ENCODE measurements at regions not wholly inside any gene's neighbourhood (a gene's known extent, or its start where the extent isn't known, plus 50 kb on each side); places are given as distances from the start of the nearest gene placed in this dataset.
"Not testable (repeated sequence)": the region's sequence is repeated elsewhere in the genome, so short reads cannot be mapped to it uniquely, and the experiment has no call there.

DNA sequence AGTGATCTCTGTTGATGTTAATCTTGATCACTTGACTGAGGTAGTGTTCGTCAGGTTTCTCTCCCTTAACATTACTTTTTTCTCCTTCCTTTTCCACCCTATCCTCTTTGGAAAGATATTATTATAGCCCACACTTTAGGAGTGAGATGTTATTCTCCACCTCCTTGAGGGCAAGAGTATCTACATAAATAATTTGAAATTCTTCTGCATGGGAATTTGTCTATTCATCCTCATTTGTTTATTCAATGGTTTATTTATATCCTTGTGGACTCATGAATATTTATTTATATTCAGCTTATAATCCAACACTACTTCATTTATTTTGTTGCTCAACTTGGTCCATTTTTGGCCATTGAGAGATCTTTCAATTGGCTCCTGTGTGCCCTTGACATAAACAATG, 750.4 kb downstream of the EPHA4 start:
- no peak overlapping the region for H3K27ac ChIP-seq
- H3K27me3 ChIP-seq: no peaks in the 10 kb centered on the region
- no peak for DNase-seq
- no peaks in the 10 kb centered on the region for H3K4me1 ChIP-seq (replicated peaks in 1 of 2)
- intact Hi-C loops (cut with DNase I): no loop called here
- TF ChIP-seq, protein P1, sequence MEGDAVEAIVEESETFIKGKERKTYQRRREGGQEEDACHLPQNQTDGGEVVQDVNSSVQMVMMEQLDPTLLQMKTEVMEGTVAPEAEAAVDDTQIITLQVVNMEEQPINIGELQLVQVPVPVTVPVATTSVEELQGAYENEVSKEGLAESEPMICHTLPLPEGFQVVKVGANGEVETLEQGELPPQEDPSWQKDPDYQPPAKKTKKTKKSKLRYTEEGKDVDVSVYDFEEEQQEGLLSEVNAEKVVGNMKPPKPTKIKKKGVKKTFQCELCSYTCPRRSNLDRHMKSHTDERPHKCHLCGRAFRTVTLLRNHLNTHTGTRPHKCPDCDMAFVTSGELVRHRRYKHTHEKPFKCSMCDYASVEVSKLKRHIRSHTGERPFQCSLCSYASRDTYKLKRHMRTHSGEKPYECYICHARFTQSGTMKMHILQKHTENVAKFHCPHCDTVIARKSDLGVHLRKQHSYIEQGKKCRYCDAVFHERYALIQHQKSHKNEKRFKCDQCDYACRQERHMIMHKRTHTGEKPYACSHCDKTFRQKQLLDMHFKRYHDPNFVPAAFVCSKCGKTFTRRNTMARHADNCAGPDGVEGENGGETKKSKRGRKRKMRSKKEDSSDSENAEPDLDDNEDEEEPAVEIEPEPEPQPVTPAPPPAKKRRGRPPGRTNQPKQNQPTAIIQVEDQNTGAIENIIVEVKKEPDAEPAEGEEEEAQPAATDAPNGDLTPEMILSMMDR (IDR thresholded peaks at IDR 0.05): no peak
- no peak for TF ChIP-seq POLR2A (IDR thresholded peaks at IDR 0.05)
- H3K9me3 ChIP-seq (replicated peaks in 1 of 3): no peaks in the 10 kb centered on the region
- no peak overlapping the region for H3K4me3 ChIP-seq
- WGBS, 4 donors: 82 to 91% (median 85%) methylated on average over 1 of the region's 1 CpG
- no peaks in the 10 kb centered on the region for H3K36me3 ChIP-seq (replicated peaks in 1 of 2)

DNA sequence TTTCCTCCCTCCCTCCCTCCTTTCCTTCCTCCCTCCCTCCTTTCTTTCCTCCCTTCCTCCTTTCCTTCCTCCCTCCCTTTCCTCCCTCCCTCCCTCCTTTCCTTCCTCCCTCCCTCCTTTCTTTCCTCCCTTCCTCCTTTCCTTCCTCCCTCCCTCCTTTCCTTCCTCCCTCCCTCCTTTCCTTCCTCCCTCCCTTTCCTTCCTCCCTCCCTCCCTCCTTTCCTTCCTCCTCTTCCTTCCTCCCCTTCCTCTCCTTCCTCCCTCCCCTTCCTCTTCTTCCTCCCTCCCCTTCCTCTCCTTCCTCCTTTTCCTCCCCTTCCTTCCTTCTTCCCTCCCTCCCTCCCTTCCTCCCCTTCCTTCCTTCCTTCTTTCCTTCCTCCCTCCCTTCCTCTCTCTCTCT, 748.5 kb downstream of the EPHA4 start:
- H3K27me3 ChIP-seq; H3K27ac ChIP-seq; DNase-seq; H3K4me3 ChIP-seq; intact Hi-C loops (cut with DNase I); H3K4me1 ChIP-seq (replicated peaks in 1 of 2); H3K9me3 ChIP-seq (replicated peaks in 1 of 3); H3K36me3 ChIP-seq (replicated peaks in 1 of 2): not testable (repeated sequence)

DNA sequence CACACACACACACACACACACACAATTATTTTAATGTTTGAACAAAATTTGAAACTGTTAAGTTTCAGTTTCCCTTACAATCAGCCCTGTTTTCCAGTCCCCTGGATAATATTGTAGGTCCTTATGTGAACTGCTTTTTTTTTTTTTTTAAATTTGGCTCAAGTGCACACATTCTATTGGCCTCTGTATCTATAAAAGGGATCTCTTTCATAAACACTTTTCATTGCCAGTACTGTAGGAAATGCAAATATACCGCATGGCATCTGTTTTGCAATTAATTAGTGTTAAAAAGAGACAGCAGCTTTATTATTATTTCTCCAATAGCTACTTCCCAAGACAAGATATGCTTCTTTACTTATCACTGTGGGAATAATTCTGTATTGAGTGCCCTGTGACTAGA, 738.7 kb downstream of the EPHA4 start:
- H3K4me1 ChIP-seq (replicated peaks in 1 of 2): no peaks in the 10 kb centered on the region
- H3K4me3 ChIP-seq: no peak overlapping the region
- no peaks in the 10 kb centered on the region for H3K9me3 ChIP-seq (replicated peaks in 1 of 3)
- WGBS, 4 donors: 65 to 82% (median 75%) methylated on average over 1 of the region's 1 CpG
- TF ChIP-seq, protein P1 (IDR thresholded peaks at IDR 0.05): no peak
- no peak for TF ChIP-seq POLR2A (IDR thresholded peaks at IDR 0.05)
- no peaks in the 10 kb centered on the region for H3K36me3 ChIP-seq (replicated peaks in 1 of 2)
- intact Hi-C loops (cut with DNase I): no loop called here
- no peak overlapping the region for H3K27ac ChIP-seq
- DNase-seq: no peak
- no peaks in the 10 kb centered on the region for H3K27me3 ChIP-seq

DNA sequence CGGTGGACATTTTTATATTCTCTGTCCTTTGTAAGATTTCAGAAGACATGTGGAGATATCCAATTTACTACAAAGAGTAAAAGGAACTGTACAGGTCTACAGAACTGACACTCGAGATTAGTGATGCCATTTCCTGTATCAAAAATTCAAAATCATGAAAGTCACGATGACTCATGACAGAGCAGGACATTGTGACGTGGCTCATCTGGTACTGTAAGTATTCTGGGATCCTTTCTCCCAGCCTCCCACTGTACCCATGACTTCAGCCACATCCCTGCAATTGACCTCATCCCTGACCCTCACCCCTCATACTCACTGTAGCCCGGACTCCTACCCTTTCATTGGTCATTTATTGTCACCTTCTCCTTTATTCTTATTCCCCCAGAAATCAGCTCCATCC, 736.5 kb downstream of the EPHA4 start:
- Histone ChIP-seq H3K4me3 (no peak overlapping the region), H3K27me3 (no peaks in the 10 kb centered on the region), H3K27ac (no peak overlapping the region), H3K9me3 (replicated peaks in 1 of 3) (no peaks in the 10 kb centered on the region), H3K4me1 (replicated peaks in 1 of 2) (no peaks in the 10 kb centered on the region), H3K36me3 (replicated peaks in 1 of 2) (no peaks in the 10 kb centered on the region)
- intact Hi-C loops (cut with DNase I): no loop called here
- DNase-seq: no peak
- WGBS, 4 donors: 63 to 69% (median 65%) methylated on average over 5 of the region's 5 CpGs
- TF ChIP-seq, protein P1 (IDR thresholded peaks at IDR 0.05): no peak
- TF ChIP-seq POLR2A (IDR thresholded peaks at IDR 0.05): no peak

DNA sequence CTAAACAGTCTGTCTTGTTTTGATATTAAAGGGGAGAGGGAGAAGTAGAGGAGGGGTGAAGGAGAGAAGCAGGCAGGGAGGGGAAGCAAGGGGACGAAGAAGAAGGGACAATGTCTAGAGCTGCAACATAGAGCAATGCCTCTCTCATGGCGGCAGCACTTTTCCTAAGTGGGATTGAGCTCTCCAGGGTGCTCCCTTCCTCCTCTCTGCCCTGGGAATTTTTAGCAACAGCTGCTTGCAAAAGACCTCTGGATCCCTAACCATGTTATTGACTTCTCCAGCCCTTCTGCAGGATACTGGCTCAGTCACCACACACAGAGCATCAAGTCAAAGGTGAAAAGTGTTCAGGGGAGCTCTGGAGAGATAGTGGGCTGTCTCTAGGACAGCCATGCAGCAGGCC, 734.9 kb downstream of the EPHA4 start:
- 80 to 93% (median 81%) methylated on average over 2 of the region's 2 CpGs for WGBS, 4 donors
- H3K9me3 ChIP-seq (replicated peaks in 1 of 3): no peaks in the 10 kb centered on the region
- DNase-seq: no peak
- H3K4me3 ChIP-seq: no peak overlapping the region
- H3K27me3 ChIP-seq: no peaks in the 10 kb centered on the region
- intact Hi-C loops (cut with DNase I): no loop called here
- no peaks in the 10 kb centered on the region for H3K36me3 ChIP-seq (replicated peaks in 1 of 2)
- H3K4me1 ChIP-seq (replicated peaks in 1 of 2): no peaks in the 10 kb centered on the region
- no peak for TF ChIP-seq POLR2A (IDR thresholded peaks at IDR 0.05)
- TF ChIP-seq, protein P1 (IDR thresholded peaks at IDR 0.05): no peak
- H3K27ac ChIP-seq: no peak overlapping the region
